ENCODE measurements at regions not wholly inside any gene's neighbourhood (a gene's known extent, or its start where the extent isn't known, plus 50 kb on each side); places are given as distances from the start of the nearest gene placed in this dataset.

- no peak for TF ChIP-seq ZNF462 (CRISPR knock-in tag; IDR thresholded peaks at IDR 0.05)
- no peak for TF ChIP-seq ZNF331 (CRISPR knock-in tag; IDR thresholded peaks at IDR 0.05; ENCODE audit: low read depth)
- no peak for TF ChIP-seq REST (IDR thresholded peaks at IDR 0.05; ENCODE audit: unreplicated experiment)
These were observed 226.9 kb downstream of the BUD13 start (continued) for GRCh38 chr11:116545912-116546311.

- DNase-seq (ENCODE audit: low spot score) = no peak
- ATAC-seq = no peak
- Histone ChIP-seq H3K27me3 (ENCODE audit: insufficient read depth) (no peaks in the 10 kb centered on the region), H3K9me2 (ENCODE audit: insufficient read depth) (peaks cover 9% of the 10 kb centered on the region; the same call in 1 of the 2 replicates), H3K36me3 (ENCODE audit: insufficient read depth) (no peaks in the 10 kb centered on the region), H3K79me2 (replicated peaks; ENCODE audit: insufficient read depth) (no peaks in the 10 kb centered on the region), H3K4me1 (ENCODE audit: insufficient read depth) (no peaks in the 10 kb centered on the region), H3K4me3 (no peak overlapping the region), H3F3A (replicated peaks; ENCODE audit: low read depth) (no peaks in the 10 kb centered on the region), H4K20me1 (replicated peaks; ENCODE audit: insufficient read depth) (no peaks in the 10 kb centered on the region), H3K27ac (ENCODE audit: low read depth) (no peak overlapping the region), H3K4me2 (no peak overlapping the region), H2AFZ (no peak overlapping the region)
- Mint-ChIP-seq H3K4me1 (peaks cover 4% of the 10 kb centered on the region; the same call in 1 of the 3 replicates), H3K36me3 (ENCODE audit: low read depth) (no peaks in the 10 kb centered on the region; the same call in 2 of the 3 replicates), H3K27ac (no peak overlapping the region), H3K27me3 (ENCODE audit: insufficient read depth, low read depth, poor library complexity) (peaks cover 6% of the 10 kb centered on the region), H3K4me3 (no peak overlapping the region), H3K9me3 (peaks cover 10% of the 10 kb centered on the region)
- TF ChIP-seq EZH2 (IDR thresholded peaks at IDR 0.05; ENCODE audit: low read depth, unreplicated experiment) = no peak
- no peak for TF ChIP-seq ZNF114 (CRISPR knock-in tag; IDR thresholded peaks at IDR 0.05)
- no peak for TF ChIP-seq NANOG (IDR thresholded peaks at IDR 0.05; ENCODE audit: borderline replicate concordance)
- TF ChIP-seq JUNB (IDR thresholded peaks at IDR 0.05; ENCODE audit: unreplicated experiment) = no peak
- TF ChIP-seq ZNF331 (CRISPR knock-in tag; IDR thresholded peaks at IDR 0.05; ENCODE audit: low read depth) = no peak
- no peak for TF ChIP-seq REST (IDR thresholded peaks at IDR 0.05; ENCODE audit: unreplicated experiment)
- TF ChIP-seq POLR2AphosphoS5 (IDR thresholded peaks at IDR 0.05; ENCODE audit: low read depth) = no peak
- no peak for TF ChIP-seq CTCF (conservative IDR thresholded peaks at IDR 0.05; ENCODE audit: low read depth in 2 of 2)
These were observed 228.1 kb downstream of the BUD13 start for GRCh38 chr11:116544721-116545120.
